GM23338 (cell line): ENCODE measurements at regions not wholly inside any gene's neighbourhood (a gene's known extent, or its start where the extent isn't known, plus 50 kb on each side); places are given as distances from the start of the nearest gene placed in this dataset.
"Not testable (repeated sequence)": the region's sequence is repeated elsewhere in the genome, so short reads cannot be mapped to it uniquely, and the experiment has no call there.

Experiments used
- ATAC-seq: fragments of 200-7000 bp; cut with Tn5 transposase; 3 replicates; pipeline ENCODE4 v1.9.1; 2020
- DNase-seq: peaks from one replicate; pipeline ENCODE4 v3.0.0-alpha.2; 2015; ENCODE audit warnings: low spot score
- H2AFZ ChIP-seq: fragments of 200-600 bp; sonication (generic); 2 replicates; pipeline ENCODE4 v1.8.0; 2016; ENCODE audit warnings: antibody characterized with exemption, mild to moderate bottlenecking, moderate library complexity
- H3F3A ChIP-seq: fragments of 200-600 bp; sonication (generic); replicated peaks from 2 replicates; pipeline ENCODE4 v1.8.0; 2017; ENCODE audit warnings: antibody characterized with exemption, mixed run types, low read depth
- H3K27ac ChIP-seq: fragments of 200-600 bp; sonication (generic); 2 replicates; pipeline ENCODE4 v1.6.1; 2016; ENCODE audit warnings: low read depth
- H3K27me3 ChIP-seq: fragments of 200-600 bp; sonication (generic); 2 replicates; pipeline ENCODE4 v1.8.0; 2016; ENCODE audit warnings: mild to moderate bottlenecking, mixed run types, moderate library complexity; ENCODE audit not compliant: insufficient read depth
- H3K36me3 ChIP-seq: fragments of 200-600 bp; sonication (generic); 2 replicates; pipeline ENCODE4 v1.8.0; 2016; ENCODE audit warnings: mild to moderate bottlenecking; ENCODE audit not compliant: insufficient read depth
- H3K4me1 ChIP-seq: fragments of 200-600 bp; sonication (generic); 2 replicates; pipeline ENCODE4 v1.8.0; 2016; ENCODE audit warnings: mild to moderate bottlenecking, moderate library complexity; ENCODE audit not compliant: insufficient read depth
- H3K4me2 ChIP-seq: fragments of 200-600 bp; sonication (generic); 2 replicates; pipeline ENCODE4 v1.7.1; 2017; ENCODE audit warnings: mixed run types
- H3K4me3 ChIP-seq: fragments of 200-600 bp; sonication (generic); 2 replicates; pipeline ENCODE4 v1.6.1; 2016; ENCODE audit warnings: mixed run types
- H3K79me2 ChIP-seq: fragments of 200-600 bp; sonication (generic); replicated peaks from 2 replicates; pipeline ENCODE4 v1.8.0; 2017; ENCODE audit warnings: mild to moderate bottlenecking; ENCODE audit not compliant: insufficient read depth
- H3K9me2 ChIP-seq: fragments of 200-600 bp; sonication (generic); 2 replicates; pipeline ENCODE4 v1.8.0; 2017; ENCODE audit not compliant: insufficient read depth
- H4K20me1 ChIP-seq: fragments of 200-600 bp; sonication (generic); replicated peaks from 2 replicates; pipeline ENCODE4 v1.8.0; 2017; ENCODE audit warnings: mild to moderate bottlenecking; ENCODE audit not compliant: insufficient read depth
- H3K27ac Mint-ChIP-seq: 2 replicates; pipeline ENCODE4 v1.8.0; 2020; ENCODE audit warnings: inconsistent platforms, mild to moderate bottlenecking, moderate library complexity, mixed read lengths
- H3K27me3 Mint-ChIP-seq: 3 replicates; pipeline ENCODE4 v1.8.0; 2022; ENCODE audit warnings: low read depth, mild to moderate bottlenecking, moderate library complexity, mixed read lengths, inconsistent platforms; ENCODE audit not compliant: insufficient read depth, poor library complexity
- H3K36me3 Mint-ChIP-seq: 3 replicates; pipeline ENCODE4 v1.8.0; 2021; ENCODE audit warnings: low read depth, mild to moderate bottlenecking, inconsistent platforms, moderate library complexity, mixed read lengths
- H3K4me1 Mint-ChIP-seq: 3 replicates; pipeline ENCODE4 v1.8.0; 2020; ENCODE audit warnings: mild to moderate bottlenecking, inconsistent platforms, mixed read lengths
- H3K4me3 Mint-ChIP-seq: 3 replicates; pipeline ENCODE4 v1.8.0; 2021; ENCODE audit warnings: moderate library complexity, mild to moderate bottlenecking, inconsistent platforms, mixed read lengths
- H3K9me3 Mint-ChIP-seq: 3 replicates; pipeline ENCODE4 v1.8.0; 2020; ENCODE audit warnings: moderate library complexity, mild to moderate bottlenecking, inconsistent platforms, mixed read lengths
- CREB1 ChIP-seq: fragments of 250-450 bp; sonication (Bioruptor Pico); IDR thresholded peaks from 2 replicates; pipeline ENCODE4 v1.5.0; 2020; ENCODE audit warnings: low read depth, mild to moderate bottlenecking, moderate library complexity
- ETS1 ChIP-seq: IDR thresholded peaks from 2 replicates; pipeline ENCODE4 v1.6.1; 2016; ENCODE audit warnings: antibody characterized with exemption
- EZH2 ChIP-seq: fragments of 200-600 bp; sonication (generic); IDR thresholded peaks from one replicate; pipeline ENCODE4 v1.8.0; 2017; ENCODE audit warnings: antibody characterized with exemption, mild to moderate bottlenecking, low read depth; ENCODE audit not compliant: unreplicated experiment
- EZH2phosphoT487 ChIP-seq: fragments of 200-600 bp; sonication (generic); IDR thresholded peaks from one replicate; pipeline ENCODE4 v1.8.1; 2018; ENCODE audit warnings: antibody characterized with exemption; ENCODE audit not compliant: unreplicated experiment
- JUNB ChIP-seq: IDR thresholded peaks from one replicate; pipeline ENCODE4 v1.6.1; 2016; ENCODE audit warnings: antibody characterized with exemption; ENCODE audit not compliant: unreplicated experiment
- NANOG ChIP-seq: IDR thresholded peaks from 2 replicates; pipeline ENCODE4 v1.6.1; 2016; ENCODE audit warnings: antibody characterized with exemption, borderline replicate concordance
- STAT1 ChIP-seq: IDR thresholded peaks from one replicate; pipeline ENCODE4 v1.6.1; 2016; ENCODE audit warnings: antibody characterized with exemption; ENCODE audit not compliant: unreplicated experiment
- ZNF114 ChIP-seq: fragments of 250-450 bp; sonication (Bioruptor Pico); IDR thresholded peaks from 2 replicates; pipeline ENCODE4 v1.5.0; 2020; ENCODE audit warnings: mild to moderate bottlenecking, moderate library complexity
- ZNF331 ChIP-seq: fragments of 250-450 bp; sonication (Bioruptor Pico); IDR thresholded peaks from 2 replicates; pipeline ENCODE4 v1.5.0; 2020; ENCODE audit warnings: low read depth, mild to moderate bottlenecking, moderate library complexity
- TF ChIP-seq, protein P1 (sequence below): IDR thresholded peaks from one replicate; pipeline ENCODE4 v1.6.1; 2018; ENCODE audit warnings: antibody characterized with exemption; ENCODE audit not compliant: unreplicated experiment
- TF ChIP-seq, protein P2 (sequence below), 2 experiments: fragments of 200-600 bp in 1 of 2; sonication (generic) in 1 of 2; conservative IDR thresholded peaks; 2 replicates each; pipeline versions ENCODE4 v1.5.1 to v1.6.1; 2016 to 2017; ENCODE audit warnings: antibody characterized with exemption in 2 of 2, low read depth in 2 of 2, mild to moderate bottlenecking in 2 of 2, moderate library complexity in 1 of 2

- H3F3A ChIP-seq, H3K27ac ChIP-seq, H3K27me3 Mint-ChIP-seq, H2AFZ ChIP-seq, H3K4me3 ChIP-seq, H3K79me2 ChIP-seq, ATAC-seq, H3K4me2 ChIP-seq, DNase-seq, H3K4me3 Mint-ChIP-seq, H3K36me3 ChIP-seq, H3K27me3 ChIP-seq, H4K20me1 ChIP-seq, H3K27ac Mint-ChIP-seq: not testable (repeated sequence)
- H3K9me2 ChIP-seq = peaks cover 18% of the 10 kb centered on the region; the same call in 1 of the 2 replicates
- H3K4me1 Mint-ChIP-seq = peaks cover 13% of the 10 kb centered on the region; the same call in 2 of the 3 replicates
- H3K9me3 Mint-ChIP-seq = peaks cover 23% of the 10 kb centered on the region
- H3K36me3 Mint-ChIP-seq = peaks cover 26% of the 10 kb centered on the region
- H3K4me1 ChIP-seq = peaks cover 15% of the 10 kb centered on the region
Measured at GRCh38 chr2:122051659-122052058, 296.2 kb downstream of the TSN start.

- ATAC-seq (no peak), DNase-seq (no peak)
- H3K4me1 ChIP-seq = peaks cover 15% of the 10 kb centered on the region
- peaks cover 23% of the 10 kb centered on the region; the same call in 1 of the 2 replicates for H3K9me2 ChIP-seq
- Mint-ChIP-seq H3K9me3 (peaks cover 23% of the 10 kb centered on the region), H3K27ac (no peak overlapping the region; the same call in 1 of the 2 replicates), H3K36me3 (peaks cover 26% of the 10 kb centered on the region), H3K4me1 (peaks cover 13% of the 10 kb centered on the region; the same call in 2 of the 3 replicates), H3K27me3 (peaks cover 5% of the 10 kb centered on the region), H3K4me3 (no peak overlapping the region)
- no peaks in the 10 kb centered on the region for H3K79me2 ChIP-seq
- no peak overlapping the region for H3K4me3 ChIP-seq
- no peaks in the 10 kb centered on the region for H4K20me1 ChIP-seq
- H3K36me3 ChIP-seq = peaks cover 4% of the 10 kb centered on the region; the same call in 1 of the 2 replicates
- peak overlapping the region; percentile 23; the same call in 1 of the 2 replicates for H3K27ac ChIP-seq
- no peaks in the 10 kb centered on the region for H3K27me3 ChIP-seq
- 0 out of 2 replicates have a peak overlapping the region, but pooled peaks have one; percentile 23 for H2AFZ ChIP-seq
- peak overlapping the region; percentile 64 for H3K4me2 ChIP-seq
- no peaks in the 10 kb centered on the region for H3F3A ChIP-seq
- no peak for TF ChIP-seq ZNF114 (CRISPR knock-in tag)
- TF ChIP-seq NANOG = no peak
- TF ChIP-seq ETS1 = no peak
- TF ChIP-seq EZH2phosphoT487 = no peak
- TF ChIP-seq CREB1 (CRISPR knock-in tag) = no peak
- TF ChIP-seq, protein P1, sequence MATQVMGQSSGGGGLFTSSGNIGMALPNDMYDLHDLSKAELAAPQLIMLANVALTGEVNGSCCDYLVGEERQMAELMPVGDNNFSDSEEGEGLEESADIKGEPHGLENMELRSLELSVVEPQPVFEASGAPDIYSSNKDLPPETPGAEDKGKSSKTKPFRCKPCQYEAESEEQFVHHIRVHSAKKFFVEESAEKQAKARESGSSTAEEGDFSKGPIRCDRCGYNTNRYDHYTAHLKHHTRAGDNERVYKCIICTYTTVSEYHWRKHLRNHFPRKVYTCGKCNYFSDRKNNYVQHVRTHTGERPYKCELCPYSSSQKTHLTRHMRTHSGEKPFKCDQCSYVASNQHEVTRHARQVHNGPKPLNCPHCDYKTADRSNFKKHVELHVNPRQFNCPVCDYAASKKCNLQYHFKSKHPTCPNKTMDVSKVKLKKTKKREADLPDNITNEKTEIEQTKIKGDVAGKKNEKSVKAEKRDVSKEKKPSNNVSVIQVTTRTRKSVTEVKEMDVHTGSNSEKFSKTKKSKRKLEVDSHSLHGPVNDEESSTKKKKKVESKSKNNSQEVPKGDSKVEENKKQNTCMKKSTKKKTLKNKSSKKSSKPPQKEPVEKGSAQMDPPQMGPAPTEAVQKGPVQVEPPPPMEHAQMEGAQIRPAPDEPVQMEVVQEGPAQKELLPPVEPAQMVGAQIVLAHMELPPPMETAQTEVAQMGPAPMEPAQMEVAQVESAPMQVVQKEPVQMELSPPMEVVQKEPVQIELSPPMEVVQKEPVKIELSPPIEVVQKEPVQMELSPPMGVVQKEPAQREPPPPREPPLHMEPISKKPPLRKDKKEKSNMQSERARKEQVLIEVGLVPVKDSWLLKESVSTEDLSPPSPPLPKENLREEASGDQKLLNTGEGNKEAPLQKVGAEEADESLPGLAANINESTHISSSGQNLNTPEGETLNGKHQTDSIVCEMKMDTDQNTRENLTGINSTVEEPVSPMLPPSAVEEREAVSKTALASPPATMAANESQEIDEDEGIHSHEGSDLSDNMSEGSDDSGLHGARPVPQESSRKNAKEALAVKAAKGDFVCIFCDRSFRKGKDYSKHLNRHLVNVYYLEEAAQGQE = no peak
- TF ChIP-seq, protein P2, sequence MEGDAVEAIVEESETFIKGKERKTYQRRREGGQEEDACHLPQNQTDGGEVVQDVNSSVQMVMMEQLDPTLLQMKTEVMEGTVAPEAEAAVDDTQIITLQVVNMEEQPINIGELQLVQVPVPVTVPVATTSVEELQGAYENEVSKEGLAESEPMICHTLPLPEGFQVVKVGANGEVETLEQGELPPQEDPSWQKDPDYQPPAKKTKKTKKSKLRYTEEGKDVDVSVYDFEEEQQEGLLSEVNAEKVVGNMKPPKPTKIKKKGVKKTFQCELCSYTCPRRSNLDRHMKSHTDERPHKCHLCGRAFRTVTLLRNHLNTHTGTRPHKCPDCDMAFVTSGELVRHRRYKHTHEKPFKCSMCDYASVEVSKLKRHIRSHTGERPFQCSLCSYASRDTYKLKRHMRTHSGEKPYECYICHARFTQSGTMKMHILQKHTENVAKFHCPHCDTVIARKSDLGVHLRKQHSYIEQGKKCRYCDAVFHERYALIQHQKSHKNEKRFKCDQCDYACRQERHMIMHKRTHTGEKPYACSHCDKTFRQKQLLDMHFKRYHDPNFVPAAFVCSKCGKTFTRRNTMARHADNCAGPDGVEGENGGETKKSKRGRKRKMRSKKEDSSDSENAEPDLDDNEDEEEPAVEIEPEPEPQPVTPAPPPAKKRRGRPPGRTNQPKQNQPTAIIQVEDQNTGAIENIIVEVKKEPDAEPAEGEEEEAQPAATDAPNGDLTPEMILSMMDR (conservative IDR thresholded peaks at IDR 0.05; ENCODE audit: low read depth in 2 of 2) = no peak
- TF ChIP-seq JUNB = no peak
- no peak for TF ChIP-seq ZNF331 (CRISPR knock-in tag)
- TF ChIP-seq EZH2 = no peak
- TF ChIP-seq STAT1 = no peak
Measured at GRCh38 chr2:122055521-122055931, 300.1 kb downstream of the TSN start.
